ENCODE measurements at regions not wholly inside any gene's neighbourhood (a gene's known extent, or its start where the extent isn't known, plus 50 kb on each side); places are given as distances from the start of the nearest gene placed in this dataset.

GRCh38 chr13:73416093-73416492 is 357.3 kb downstream of the KLF5 start:
- Histone ChIP-seq H3K4me3 (no peak overlapping the region), H3K36me3 (ENCODE audit: insufficient read depth, low read length) (no peaks in the 10 kb centered on the region), H3K27ac (no peak overlapping the region), H3K9me3 (ENCODE audit: low read depth, low read length) (no peaks in the 10 kb centered on the region), H3K9ac (ENCODE audit: insufficient read length) (no peak overlapping the region)
- DNase-seq (ENCODE audit: low read depth, low spot score) = peak; percentile 3
- TF ChIP-seq POLR2AphosphoS5 (IDR thresholded peaks at IDR 0.05; ENCODE audit: borderline replicate concordance, low read depth, low read length) (no peak), FOXP2 (optimal IDR thresholded peaks at IDR 0.05; ENCODE audit: control extremely low read depth, extremely low read length, insufficient read depth) (no peak), EZH2 (IDR thresholded peaks at IDR 0.05) (no peak)

GRCh38 chr13:73413656-73414055 is 354.9 kb downstream of the KLF5 start:
- Histone ChIP-seq H3K27ac (no peak overlapping the region), H3K9ac (ENCODE audit: insufficient read length) (no peak overlapping the region)
- DNase-seq (ENCODE audit: low read depth, low spot score) = no peak

DNA sequence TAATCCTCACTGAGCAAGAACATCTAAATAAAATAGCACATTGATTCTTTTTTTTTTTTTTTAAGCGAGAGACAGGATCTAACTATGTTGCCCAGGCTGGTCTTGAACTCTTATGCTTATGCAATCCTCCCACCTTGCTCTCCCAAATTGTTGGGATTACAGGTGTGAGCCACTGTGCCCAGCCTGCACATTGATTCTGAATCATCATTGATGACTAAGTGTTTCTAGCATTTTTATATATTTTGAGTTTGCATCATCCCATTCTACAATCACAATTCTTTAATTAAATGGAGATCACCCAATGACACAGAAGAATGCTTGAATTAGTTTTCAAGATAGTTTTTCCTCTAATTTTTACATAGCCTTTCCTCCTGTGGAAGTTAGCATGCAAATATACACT is 354.1 kb downstream of the KLF5 start:
- no peak for DNase-seq (ENCODE audit: low read depth, low spot score)
- TF ChIP-seq FOXP2 (optimal IDR thresholded peaks at IDR 0.05; ENCODE audit: control extremely low read depth, extremely low read length, insufficient read depth) (no peak), EZH2 (IDR thresholded peaks at IDR 0.05) (no peak), POLR2AphosphoS5 (IDR thresholded peaks at IDR 0.05; ENCODE audit: borderline replicate concordance, low read depth, low read length) (no peak)
- no peak overlapping the region for H3K9ac ChIP-seq (ENCODE audit: insufficient read length)

More at GRCh38 chr13:73413656-73414055, 354.9 kb downstream of the KLF5 start:
- no peaks in the 10 kb centered on the region for H3K36me3 ChIP-seq (ENCODE audit: insufficient read depth, low read length)
- H3K9me3 ChIP-seq (ENCODE audit: low read depth, low read length) = no peaks in the 10 kb centered on the region
- no peak overlapping the region for H3K4me3 ChIP-seq
- TF ChIP-seq EZH2 (IDR thresholded peaks at IDR 0.05) (no peak), POLR2AphosphoS5 (IDR thresholded peaks at IDR 0.05; ENCODE audit: borderline replicate concordance, low read depth, low read length) (no peak), FOXP2 (optimal IDR thresholded peaks at IDR 0.05; ENCODE audit: control extremely low read depth, extremely low read length, insufficient read depth) (no peak)

GRCh38 chr13:73411067-73411809 is 352.4 kb downstream of the KLF5 start:
- no peak overlapping the region for H3K27ac ChIP-seq
- TF ChIP-seq EZH2 (IDR thresholded peaks at IDR 0.05) (no peak), FOXP2 (optimal IDR thresholded peaks at IDR 0.05; ENCODE audit: control extremely low read depth, extremely low read length, insufficient read depth) (no peak), POLR2AphosphoS5 (IDR thresholded peaks at IDR 0.05; ENCODE audit: borderline replicate concordance, low read depth, low read length) (no peak)
- H3K36me3 ChIP-seq (ENCODE audit: insufficient read depth, low read length) = no peaks in the 10 kb centered on the region
- no peaks in the 10 kb centered on the region for H3K9me3 ChIP-seq (ENCODE audit: low read depth, low read length)
- no peak for DNase-seq (ENCODE audit: low read depth, low spot score)
- H3K9ac ChIP-seq (ENCODE audit: insufficient read length) = no peak overlapping the region
- no peak overlapping the region for H3K4me3 ChIP-seq

More for the DNA sequence above, 354.1 kb downstream of the KLF5 start:
- Histone ChIP-seq H3K36me3 (ENCODE audit: insufficient read depth, low read length) (no peaks in the 10 kb centered on the region), H3K9me3 (ENCODE audit: low read depth, low read length) (no peaks in the 10 kb centered on the region), H3K4me3 (no peak overlapping the region), H3K27ac (no peak overlapping the region)

- no peaks in the 10 kb centered on the region for H3K36me3 ChIP-seq (ENCODE audit: insufficient read depth, low read length)
- TF ChIP-seq POLR2AphosphoS5 (IDR thresholded peaks at IDR 0.05; ENCODE audit: borderline replicate concordance, low read depth, low read length) (no peak), FOXP2 (optimal IDR thresholded peaks at IDR 0.05; ENCODE audit: control extremely low read depth, extremely low read length, insufficient read depth) (no peak), EZH2 (IDR thresholded peaks at IDR 0.05) (no peak)
- DNase-seq (ENCODE audit: low read depth, low spot score) = no peak
- no peak overlapping the region for H3K27ac ChIP-seq
- H3K9me3 ChIP-seq (ENCODE audit: low read depth, low read length) = no peaks in the 10 kb centered on the region
- H3K9ac ChIP-seq (ENCODE audit: insufficient read length) = no peak overlapping the region
- no peak overlapping the region for H3K4me3 ChIP-seq
Measured at GRCh38 chr13:73406454-73406853, 347.6 kb downstream of the KLF5 start.

GRCh38 chr13:73404581-73404980 is 345.8 kb downstream of the KLF5 start:
- no peak for TF ChIP-seq EZH2 (IDR thresholded peaks at IDR 0.05)
- TF ChIP-seq POLR2AphosphoS5 (IDR thresholded peaks at IDR 0.05; ENCODE audit: borderline replicate concordance, low read depth, low read length) = no peak
- no peak for TF ChIP-seq FOXP2 (optimal IDR thresholded peaks at IDR 0.05; ENCODE audit: control extremely low read depth, extremely low read length, insufficient read depth)
- no peaks in the 10 kb centered on the region for H3K9me3 ChIP-seq (ENCODE audit: low read depth, low read length)
- no peak overlapping the region for H3K4me3 ChIP-seq
- H3K36me3 ChIP-seq (ENCODE audit: insufficient read depth, low read length) = no peaks in the 10 kb centered on the region
- H3K9ac ChIP-seq (ENCODE audit: insufficient read length) = no peak overlapping the region
- no peak overlapping the region for H3K27ac ChIP-seq
- DNase-seq (ENCODE audit: low read depth, low spot score) = no peak

- Histone ChIP-seq H3K36me3 (ENCODE audit: insufficient read depth, low read length) (no peaks in the 10 kb centered on the region), H3K4me3 (no peak overlapping the region), H3K9ac (ENCODE audit: insufficient read length) (no peak overlapping the region), H3K27ac (no peak overlapping the region), H3K9me3 (ENCODE audit: low read depth, low read length) (no peaks in the 10 kb centered on the region)
- no peak for DNase-seq (ENCODE audit: low read depth, low spot score)
- TF ChIP-seq POLR2AphosphoS5 (IDR thresholded peaks at IDR 0.05; ENCODE audit: borderline replicate concordance, low read depth, low read length) (no peak), EZH2 (IDR thresholded peaks at IDR 0.05) (no peak), FOXP2 (optimal IDR thresholded peaks at IDR 0.05; ENCODE audit: control extremely low read depth, extremely low read length, insufficient read depth) (no peak)
Measured at GRCh38 chr13:73403355-73404120, 344.7 kb downstream of the KLF5 start.

GRCh38 chr13:73401769-73402168 is 343.0 kb downstream of the KLF5 start:
- TF ChIP-seq POLR2AphosphoS5 (IDR thresholded peaks at IDR 0.05; ENCODE audit: borderline replicate concordance, low read depth, low read length) (no peak), FOXP2 (optimal IDR thresholded peaks at IDR 0.05; ENCODE audit: control extremely low read depth, extremely low read length, insufficient read depth) (no peak), EZH2 (IDR thresholded peaks at IDR 0.05) (no peak)
- H3K36me3 ChIP-seq (ENCODE audit: insufficient read depth, low read length) = no peaks in the 10 kb centered on the region
- no peak for DNase-seq (ENCODE audit: low read depth, low spot score)
- no peak overlapping the region for H3K27ac ChIP-seq
- no peaks in the 10 kb centered on the region for H3K9me3 ChIP-seq (ENCODE audit: low read depth, low read length)
- H3K4me3 ChIP-seq = no peak overlapping the region
- no peak overlapping the region for H3K9ac ChIP-seq (ENCODE audit: insufficient read length)

Measured in SK-N-MC (cell line).